ENCODE measurements at regions not wholly inside any gene's neighbourhood (a gene's known extent, or its start where the extent isn't known, plus 50 kb on each side); places are given as distances from the start of the nearest gene placed in this dataset.

DNA sequence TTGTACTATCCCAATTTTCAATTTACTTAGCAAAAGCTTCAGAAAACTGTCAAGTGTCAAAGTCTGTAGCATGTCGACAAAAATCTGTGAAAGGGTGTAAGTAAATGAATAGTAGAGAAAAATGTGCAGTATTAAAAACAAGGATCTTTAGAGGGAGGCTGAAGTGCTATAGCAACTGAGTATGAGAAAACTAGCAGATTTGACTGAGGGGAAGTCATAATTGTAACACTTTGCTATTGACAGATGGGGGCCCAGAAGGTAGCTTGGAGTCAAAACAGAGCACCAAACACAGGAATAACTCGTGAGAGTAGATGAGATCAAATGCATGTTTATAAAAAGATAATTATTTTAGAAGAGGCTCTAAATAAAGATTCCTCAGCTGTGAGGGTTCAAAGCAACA is 657.7 kb downstream of the TMEM182 start (continued):
- TF ChIP-seq ATF3 (IDR thresholded peaks at IDR 0.05) (no peak), NR2F2 (IDR thresholded peaks at IDR 0.05) (no peak), FOXA2 (IDR thresholded peaks at IDR 0.05) (no peak), YY1 (IDR thresholded peaks at IDR 0.05) (no peak)

DNA sequence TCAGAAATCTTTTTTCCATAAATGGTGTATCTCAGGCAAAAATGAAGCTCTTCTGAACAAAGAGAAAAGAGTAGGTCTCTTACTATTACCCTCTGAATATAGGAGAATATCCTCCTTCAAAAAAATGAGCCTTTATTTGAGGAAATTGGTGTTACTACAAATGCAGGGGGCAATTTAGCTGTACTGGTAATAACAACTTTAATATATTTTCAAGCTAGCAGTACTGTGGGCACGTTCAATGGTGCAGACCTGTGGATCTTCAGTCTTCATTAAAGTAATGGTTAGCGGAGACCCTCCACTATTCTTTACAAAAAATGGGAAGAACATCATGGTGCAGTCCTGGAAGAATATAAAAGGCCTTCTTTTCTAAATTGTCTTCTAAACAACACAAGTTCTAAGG is 661.3 kb downstream of the TMEM182 start:
- DNase-seq (ENCODE audit: low spot score) = no peak
- H3K36me3 ChIP-seq (ENCODE audit: control insufficient read depth in 4 of 4, insufficient read depth in 3 of 4, low read depth in 1 of 4, low read length in 3 of 4) = no peaks in the 10 kb centered on the region
- TF ChIP-seq ZBTB33 (IDR thresholded peaks at IDR 0.05) = no peak
- H3K27me3 ChIP-seq (ENCODE audit: control insufficient read depth in 4 of 4, insufficient read depth in 4 of 4, low read length in 3 of 4) = no peaks in the 10 kb centered on the region
- no peaks in the 10 kb centered on the region for H3K4me1 ChIP-seq (ENCODE audit: control insufficient read depth in 4 of 4, insufficient read depth in 4 of 4, low read length in 3 of 4)
- no peaks in the 10 kb centered on the region for H3K9me3 ChIP-seq (ENCODE audit: control insufficient read depth in 4 of 4, low read length in 3 of 4)
- no peak overlapping the region for H3K4me3 ChIP-seq (ENCODE audit: low read depth in 1 of 3, low read length in 3 of 3)
- no peak overlapping the region for H3K27ac ChIP-seq (ENCODE audit: low read depth in 1 of 2, low read length in 2 of 2)
- H3K9ac ChIP-seq (ENCODE audit: low read depth in 1 of 2, low read length in 2 of 2) = no peak overlapping the region
- 80% methylated on average over 2 of the region's 2 CpGs for WGBS

DNA sequence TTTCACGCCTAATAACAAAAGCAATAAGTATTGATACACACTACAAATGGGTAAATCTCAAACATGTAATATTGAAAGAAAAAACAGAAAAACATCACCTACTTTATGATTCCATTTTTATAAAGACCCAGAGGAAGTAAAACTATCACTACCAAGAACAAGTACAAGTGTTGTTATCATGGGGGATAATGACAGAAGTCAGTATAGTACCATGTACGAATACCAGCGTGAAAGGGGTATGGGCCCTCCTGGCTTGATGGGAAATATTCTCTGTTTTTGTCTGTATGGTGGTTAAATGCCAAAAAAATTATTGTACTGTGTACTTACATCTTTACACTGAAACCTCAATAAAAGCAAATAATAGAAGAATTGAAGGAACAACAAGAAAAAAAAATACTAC is 665.7 kb downstream of the TMEM182 start:
- no peak overlapping the region for H3K27ac ChIP-seq (ENCODE audit: low read depth in 1 of 2, low read length in 2 of 2)
- DNase-seq (ENCODE audit: low spot score) = no peak
- H3K4me3 ChIP-seq (ENCODE audit: low read depth in 1 of 3, low read length in 3 of 3) = no peak overlapping the region
- 95% methylated on average over 3 of the region's 3 CpGs for WGBS
- H3K27me3 ChIP-seq (ENCODE audit: control insufficient read depth in 4 of 4, insufficient read depth in 4 of 4, low read length in 3 of 4) = no peaks in the 10 kb centered on the region
- H3K9me3 ChIP-seq (ENCODE audit: control insufficient read depth in 4 of 4, low read length in 3 of 4) = no peaks in the 10 kb centered on the region
- H3K36me3 ChIP-seq (ENCODE audit: control insufficient read depth in 4 of 4, insufficient read depth in 3 of 4, low read depth in 1 of 4, low read length in 3 of 4) = no peaks in the 10 kb centered on the region
- no peaks in the 10 kb centered on the region for H3K4me1 ChIP-seq (ENCODE audit: control insufficient read depth in 4 of 4, insufficient read depth in 4 of 4, low read length in 3 of 4)
- TF ChIP-seq GABPA (IDR thresholded peaks at IDR 0.05 in 1 of 2, conservative IDR thresholded peaks at IDR 0.05 in 1 of 2) = no peak
- no peak for TF ChIP-seq NR2F2 (IDR thresholded peaks at IDR 0.05)
- TF ChIP-seq RAD21 (IDR thresholded peaks at IDR 0.05) = no peak
- TF ChIP-seq HNF4A (conservative IDR thresholded peaks at IDR 0.05) = no peak
- no peak for TF ChIP-seq JUND (IDR thresholded peaks at IDR 0.05)
- no peak for TF ChIP-seq YY1 (IDR thresholded peaks at IDR 0.05)
- H3K9ac ChIP-seq (ENCODE audit: low read depth in 1 of 2, low read length in 2 of 2) = no peak overlapping the region

DNA sequence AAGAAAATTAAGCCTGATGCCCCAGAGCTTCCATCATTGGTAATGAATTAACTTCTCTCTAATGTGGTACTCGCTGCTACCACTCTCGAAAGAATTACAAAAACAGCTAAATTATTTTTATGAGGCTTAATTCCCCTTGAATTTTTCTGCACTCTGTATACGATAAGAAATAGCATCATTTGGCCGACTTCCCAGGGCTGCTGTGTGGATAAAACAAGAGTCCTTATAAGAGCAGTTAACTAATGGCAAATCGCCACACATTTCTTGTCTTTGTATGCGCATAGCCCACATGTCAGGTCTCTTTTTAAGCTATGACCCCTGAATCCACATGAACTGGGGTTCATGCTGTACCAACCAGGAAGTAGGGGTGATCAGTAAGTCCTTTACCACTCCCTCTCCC is 668.4 kb downstream of the TMEM182 start:
- H3K9me3 ChIP-seq (ENCODE audit: control insufficient read depth in 4 of 4, low read length in 3 of 4) = no peaks in the 10 kb centered on the region
- DNase-seq (ENCODE audit: low spot score) = no peak
- TF ChIP-seq GABPA (IDR thresholded peaks at IDR 0.05 in 1 of 2, conservative IDR thresholded peaks at IDR 0.05 in 1 of 2) = no peak
- TF ChIP-seq EGR1 (IDR thresholded peaks at IDR 0.05; ENCODE audit: low read depth in 2 of 2) = no peak
- TF ChIP-seq CTCF (IDR thresholded peaks at IDR 0.05; ENCODE audit: low read depth, low read length, missing input control) = no peak
- no peak for TF ChIP-seq MAX (IDR thresholded peaks at IDR 0.05)
- no peak for TF ChIP-seq FOXA1 (IDR thresholded peaks at IDR 0.05)
- TF ChIP-seq ZBTB33 (IDR thresholded peaks at IDR 0.05) = no peak
- TF ChIP-seq RXRA (IDR thresholded peaks at IDR 0.05) = no peak
- no peak for TF ChIP-seq SP1 (IDR thresholded peaks at IDR 0.05)
- TF ChIP-seq FOXA2 (IDR thresholded peaks at IDR 0.05) = no peak
- no peak for TF ChIP-seq RAD21 (IDR thresholded peaks at IDR 0.05)
- TF ChIP-seq NR2F2 (IDR thresholded peaks at IDR 0.05) = no peak
- no peak for TF ChIP-seq HNF4G (IDR thresholded peaks at IDR 0.05)
- no peak for TF ChIP-seq REST (IDR thresholded peaks at IDR 0.05)
- no peak for TF ChIP-seq TAF1 (conservative IDR thresholded peaks at IDR 0.05)

More for the DNA sequence above, 668.4 kb downstream of the TMEM182 start:
- Histone ChIP-seq H3K36me3 (ENCODE audit: control insufficient read depth in 4 of 4, insufficient read depth in 3 of 4, low read depth in 1 of 4, low read length in 3 of 4) (no peaks in the 10 kb centered on the region), H3K4me1 (ENCODE audit: control insufficient read depth in 4 of 4, insufficient read depth in 4 of 4, low read length in 3 of 4) (no peaks in the 10 kb centered on the region), H3K4me3 (ENCODE audit: low read depth in 1 of 3, low read length in 3 of 3) (no peak overlapping the region), H3K27me3 (ENCODE audit: control insufficient read depth in 4 of 4, insufficient read depth in 4 of 4, low read length in 3 of 4) (no peaks in the 10 kb centered on the region), H3K27ac (ENCODE audit: low read depth in 1 of 2, low read length in 2 of 2) (no peak overlapping the region), H3K9ac (ENCODE audit: low read depth in 1 of 2, low read length in 2 of 2) (no peak overlapping the region)
- 77% methylated on average over 6 of the region's 6 CpGs for WGBS
